Naive B cell (primary cell): ENCODE measurements at regions not wholly inside any gene's neighbourhood (a gene's known extent, or its start where the extent isn't known, plus 50 kb on each side); places are given as distances from the start of the nearest gene placed in this dataset.
"Not testable (repeated sequence)": the region's sequence is repeated elsewhere in the genome, so short reads cannot be mapped to it uniquely, and the experiment has no call there.

Experiments
- ATAC-seq, 2 donors: fragments of 150-1000 bp; cut with Tn5 transposase; 2 replicates each; pipeline ENCODE4 v1.10.0; 2021; ENCODE audit warnings: low read depth in 2 of 2, mild to moderate bottlenecking in 2 of 2, moderate library complexity in 2 of 2
- DNase-seq: peaks from one replicate; pipeline ENCODE4 v3.0.0; 2022
- H3K27ac Mint-ChIP-seq, 6 donors: one replicate each; pipeline ENCODE4 v1.8.0; 2020 to 2022; ENCODE audit warnings: mild to moderate bottlenecking in 6 of 6, mixed read lengths in 6 of 6, moderate library complexity in 5 of 6, inconsistent platforms in 2 of 6
- H3K27me3 Mint-ChIP-seq, 3 donors: one replicate each; pipeline ENCODE4 v1.8.0; 2021 to 2022; ENCODE audit warnings: mixed read lengths in 3 of 3, mild to moderate bottlenecking in 1 of 3
- H3K36me3 Mint-ChIP-seq, 2 donors: one replicate each; pipeline ENCODE4 v1.8.0; 2020 to 2022; ENCODE audit warnings: mixed read lengths in 2 of 2, inconsistent platforms in 1 of 2, mild to moderate bottlenecking in 1 of 2
- H3K4me1 Mint-ChIP-seq, 3 donors: one replicate each; pipeline ENCODE4 v1.8.0; 2020 to 2022; ENCODE audit warnings: mixed read lengths in 3 of 3, inconsistent platforms in 1 of 3, mild to moderate bottlenecking in 1 of 3, moderate library complexity in 1 of 3
- H3K4me3 Mint-ChIP-seq, 8 donors: one replicate each; pipeline ENCODE4 v1.8.0; 2020 to 2022; ENCODE audit warnings: mild to moderate bottlenecking in 8 of 8, mixed read lengths in 8 of 8, moderate library complexity in 8 of 8, inconsistent platforms in 2 of 8
- H3K9me3 Mint-ChIP-seq, 7 donors: one replicate each; pipeline ENCODE4 v1.8.0; 2020 to 2022; ENCODE audit warnings: mixed read lengths in 7 of 7, mild to moderate bottlenecking in 5 of 7, inconsistent platforms in 2 of 7, moderate library complexity in 1 of 7

DNA sequence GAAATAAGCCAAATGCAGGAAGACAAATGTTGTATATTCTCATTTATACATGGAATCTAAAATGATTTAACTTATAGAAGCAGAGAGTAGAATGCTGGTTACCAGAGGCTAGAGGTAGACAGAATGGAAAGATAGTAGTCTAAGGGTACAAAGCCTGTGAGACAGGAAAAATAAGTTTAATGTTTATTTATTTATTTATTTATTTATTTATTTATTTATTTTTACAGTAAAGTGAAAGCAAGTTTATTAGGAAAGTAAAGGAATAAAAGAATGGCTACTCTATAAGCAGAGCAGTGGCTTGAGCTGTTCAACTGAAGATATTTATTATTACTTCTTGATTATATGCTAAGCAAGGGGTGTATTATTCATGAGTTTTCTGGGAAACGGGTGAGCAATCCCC, 203.2 kb downstream of the LAS1L start:
- Mint-ChIP-seq H3K27ac (no peak overlapping the region), H3K4me1 (no peaks in the 10 kb centered on the region), H3K36me3 (peaks cover 0 to 8% of the 10 kb centered on the region in 2 donors), H3K4me3 (peak overlapping the region in 1 of 8 donors; percentile 47), H3K27me3 (no peaks in the 10 kb centered on the region), H3K9me3 (peaks cover 5 to 70% (median 34%) of the 10 kb centered on the region in 7 donors)
- DNase-seq (no peak), ATAC-seq (no peak)

DNA sequence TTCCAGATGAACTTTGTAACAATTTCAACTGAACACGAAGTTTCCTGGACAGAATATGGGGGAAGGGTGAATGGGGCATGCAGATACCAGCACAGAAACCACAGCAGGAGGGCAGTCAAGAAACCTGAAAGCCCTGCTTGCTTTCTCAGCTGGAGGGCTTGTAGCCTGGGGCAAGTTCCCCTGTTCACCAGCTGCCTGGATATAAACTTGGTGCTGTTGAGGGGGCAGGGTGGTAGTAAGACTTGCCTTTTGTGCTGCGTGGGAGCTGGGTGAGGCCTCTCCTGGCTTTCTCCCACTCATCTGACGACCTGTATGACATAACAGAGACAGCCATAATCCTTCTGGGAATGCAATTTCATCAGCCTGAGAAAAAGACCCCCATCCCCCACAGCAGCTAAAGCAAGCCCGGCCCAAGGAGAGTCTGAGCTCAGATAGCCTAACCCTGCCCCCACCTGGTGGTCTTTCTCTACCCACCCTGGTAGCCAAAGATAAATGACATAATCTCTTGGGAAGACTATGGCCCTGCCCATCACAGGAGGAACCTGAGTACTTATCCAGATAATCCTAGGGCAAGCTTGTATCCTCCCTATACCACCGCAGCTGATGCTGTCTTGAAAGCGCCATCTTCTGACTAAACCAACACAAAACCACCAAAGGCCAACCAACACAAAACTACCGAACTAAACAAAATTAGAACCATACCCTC, 234.3 kb downstream of the LAS1L start:
- H3K27ac Mint-ChIP-seq: peak overlapping the region in 1 of 6 donors; percentile 50
- peaks cover 0 to 6% of the 10 kb centered on the region in 2 donors for H3K36me3 Mint-ChIP-seq
- no peaks in the 10 kb centered on the region for H3K4me1 Mint-ChIP-seq
- H3K27me3 Mint-ChIP-seq: no peaks in the 10 kb centered on the region
- DNase-seq (no peak), ATAC-seq (no peak)
- H3K4me3 Mint-ChIP-seq: no peak overlapping the region
- peaks cover 8 to 71% (median 49%) of the 10 kb centered on the region in 7 donors for H3K9me3 Mint-ChIP-seq

DNA sequence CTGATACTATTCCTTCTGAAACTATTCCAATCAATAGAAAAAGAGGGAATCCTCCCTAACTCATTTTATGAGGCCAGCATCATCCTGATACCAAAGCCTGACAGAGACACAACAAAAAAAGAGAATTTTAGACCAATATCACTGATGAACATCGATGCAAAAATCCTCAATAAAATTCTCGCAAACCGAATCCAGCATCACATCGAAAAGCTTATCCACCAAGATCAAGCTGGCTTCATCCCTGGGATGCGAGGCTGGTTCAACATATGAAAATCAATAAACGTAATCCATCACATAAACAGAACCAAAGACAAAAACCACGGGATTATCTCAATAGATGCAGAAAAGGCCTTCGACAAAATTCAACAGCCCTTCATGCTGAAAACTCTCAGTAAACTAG, 251.7 kb downstream of the LAS1L start:
- not testable (repeated sequence) for H3K27me3 Mint-ChIP-seq, ATAC-seq, DNase-seq, H3K4me1 Mint-ChIP-seq, H3K27ac Mint-ChIP-seq, H3K36me3 Mint-ChIP-seq, H3K4me3 Mint-ChIP-seq
- peaks cover 0 to 54% (median 38%) of the 10 kb centered on the region in 7 donors for H3K9me3 Mint-ChIP-seq

DNA sequence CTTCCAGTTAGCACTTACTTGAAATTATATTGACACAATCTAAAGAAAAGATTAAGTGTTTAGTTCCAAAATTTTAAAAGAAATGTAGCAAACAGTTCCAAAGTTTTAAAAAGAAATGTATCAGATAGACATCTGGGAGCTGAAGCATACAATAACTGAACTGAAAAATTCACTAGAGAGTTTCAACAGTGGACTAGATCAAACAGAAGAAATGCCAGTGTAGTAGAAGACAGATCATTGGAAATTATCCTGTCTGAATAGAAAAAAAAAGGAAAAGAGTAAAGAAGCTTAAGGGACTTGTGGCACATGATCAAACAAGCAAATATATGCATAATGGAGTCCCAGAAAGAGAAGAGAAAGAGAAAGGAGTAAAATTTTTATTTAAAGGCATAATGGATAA, 261.4 kb downstream of the LAS1L start:
- Mint-ChIP-seq H3K27me3 (no peaks in the 10 kb centered on the region), H3K9me3 (peaks cover 6 to 65% (median 46%) of the 10 kb centered on the region in 7 donors), H3K4me3 (peak overlapping the region in 1 of 8 donors; percentile 15), H3K36me3 (peaks cover 4 to 22% of the 10 kb centered on the region in 2 donors), H3K4me1 (no peaks in the 10 kb centered on the region), H3K27ac (no peak overlapping the region)
- ATAC-seq: no peak
- DNase-seq: no peak

DNA sequence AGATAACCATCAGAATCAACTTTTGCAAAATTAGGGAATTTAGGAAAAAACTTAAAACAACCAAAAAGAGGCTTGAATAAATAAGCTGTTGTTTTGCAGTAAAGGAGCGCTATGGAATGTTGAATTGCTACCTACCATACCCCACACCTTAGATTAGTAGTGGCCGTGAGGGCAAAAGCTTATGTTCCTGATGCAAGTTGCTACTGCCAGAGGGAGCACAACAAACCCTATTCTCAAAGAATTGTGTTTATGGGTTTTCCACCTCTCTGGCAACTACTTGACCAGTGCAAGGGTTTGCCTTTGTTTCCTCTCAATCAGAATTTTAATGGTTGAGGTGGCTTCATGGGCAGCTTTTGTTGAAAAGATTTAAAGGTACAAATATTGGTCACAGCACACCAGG, 268.1 kb downstream of the LAS1L start:
- no peaks in the 10 kb centered on the region for H3K4me1 Mint-ChIP-seq
- DNase-seq (no peak), ATAC-seq (no peak)
- H3K27ac Mint-ChIP-seq: no peak overlapping the region
- no peak overlapping the region for H3K4me3 Mint-ChIP-seq
- peaks cover 0 to 56% (median 36%) of the 10 kb centered on the region in 7 donors for H3K9me3 Mint-ChIP-seq
- no peaks in the 10 kb centered on the region for H3K36me3 Mint-ChIP-seq
- H3K27me3 Mint-ChIP-seq: no peaks in the 10 kb centered on the region

DNA sequence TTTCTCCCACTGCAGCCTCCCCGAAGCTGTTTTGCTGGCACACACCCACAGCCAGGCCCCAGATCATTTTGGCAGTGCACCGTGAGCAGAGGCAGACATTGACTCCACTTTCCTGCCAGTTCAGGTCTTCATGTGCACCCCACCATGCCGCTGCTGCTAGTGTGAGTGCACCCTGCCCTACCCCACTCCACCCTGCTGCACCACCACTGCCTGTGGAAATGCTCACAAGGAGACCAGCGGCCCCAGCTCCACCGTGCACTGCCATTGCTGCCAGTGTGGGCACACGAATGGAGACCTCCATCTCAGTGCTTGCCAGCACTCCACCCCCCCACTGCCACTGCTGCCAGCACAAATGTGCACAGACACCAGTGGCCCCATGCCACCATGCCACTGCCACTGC, 277.6 kb upstream of the ZC4H2 start:
- Mint-ChIP-seq H3K4me3 (no peak overlapping the region), H3K9me3 (peaks cover 3 to 62% (median 41%) of the 10 kb centered on the region in 7 donors), H3K4me1 (no peaks in the 10 kb centered on the region)

DNA sequence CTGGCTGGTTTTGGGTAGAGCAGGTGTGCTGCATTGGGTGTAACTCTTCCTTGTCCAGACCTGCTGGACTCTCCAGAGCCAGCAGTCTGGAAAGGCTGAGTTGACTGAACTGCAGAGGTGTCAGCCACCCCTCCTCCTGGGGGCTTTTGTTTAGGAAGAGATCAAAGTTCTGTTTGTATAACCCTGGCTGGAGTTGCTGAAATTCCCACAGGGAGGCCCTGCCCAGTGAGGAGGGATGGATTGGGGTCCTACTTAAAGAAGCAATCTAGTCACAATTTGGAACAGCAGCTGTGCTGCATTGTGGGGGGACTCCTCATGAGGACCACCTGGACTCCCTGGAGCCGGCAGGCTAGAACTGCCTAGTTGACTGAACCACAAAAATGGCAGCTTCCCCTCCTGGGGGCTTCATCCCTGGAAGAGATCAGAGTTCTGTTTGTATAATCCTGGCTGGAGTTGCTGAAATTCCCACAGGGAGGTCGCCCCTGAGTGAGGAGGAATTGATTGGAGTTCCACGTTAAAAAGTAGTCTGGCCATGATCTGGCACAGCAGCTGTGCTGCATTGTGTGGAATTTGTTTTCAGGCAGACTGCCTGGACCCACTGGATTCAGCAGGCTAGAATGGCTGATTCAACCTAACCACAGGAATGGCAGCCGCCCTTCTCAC, 264.9 kb upstream of the ZC4H2 start:
- Mint-ChIP-seq H3K27ac (no peak overlapping the region), H3K4me3 (peak overlapping the region in 1 of 8 donors; percentile 23), H3K9me3 (peaks cover 17 to 64% (median 54%) of the 10 kb centered on the region in 7 donors), H3K36me3 (peaks cover 12 to 24% of the 10 kb centered on the region in 2 donors), H3K27me3 (no peaks in the 10 kb centered on the region), H3K4me1 (no peaks in the 10 kb centered on the region)
- no peak for DNase-seq
- no peak for ATAC-seq

More for the DNA sequence above, 277.6 kb upstream of the ZC4H2 start:
- Mint-ChIP-seq H3K27ac (no peak overlapping the region), H3K36me3 (no peaks in the 10 kb centered on the region), H3K27me3 (no peaks in the 10 kb centered on the region)
- ATAC-seq (no peak), DNase-seq (no peak)

DNA sequence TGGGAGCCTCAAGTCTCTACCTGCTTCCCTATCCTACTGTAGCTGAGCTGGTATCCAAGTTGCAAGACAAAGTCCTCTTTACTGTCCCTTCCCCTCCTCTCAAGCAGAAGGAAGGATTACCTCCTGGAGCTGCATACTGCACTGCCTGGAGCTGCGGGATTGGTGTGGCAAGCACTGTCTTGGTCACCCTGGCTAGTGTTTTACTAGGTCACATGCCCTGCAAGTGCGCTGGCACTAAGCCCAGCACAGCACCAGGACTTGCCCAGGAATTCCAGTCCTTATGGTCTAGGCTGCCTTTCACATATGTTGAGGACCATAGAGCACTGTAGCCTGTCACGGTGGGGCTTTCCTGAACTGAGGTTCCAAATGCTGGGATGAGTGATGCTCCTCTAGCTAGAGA, 227.3 kb upstream of the ZC4H2 start:
- Mint-ChIP-seq H3K4me3 (no peak overlapping the region), H3K9me3 (peaks cover 2 to 66% (median 23%) of the 10 kb centered on the region in 7 donors), H3K36me3 (peaks cover 0 to 8% of the 10 kb centered on the region in 2 donors), H3K4me1 (no peaks in the 10 kb centered on the region), H3K27ac (peak overlapping the region in 1 of 6 donors; percentile 54), H3K27me3 (no peaks in the 10 kb centered on the region)
- no peak for ATAC-seq
- DNase-seq: no peak

DNA sequence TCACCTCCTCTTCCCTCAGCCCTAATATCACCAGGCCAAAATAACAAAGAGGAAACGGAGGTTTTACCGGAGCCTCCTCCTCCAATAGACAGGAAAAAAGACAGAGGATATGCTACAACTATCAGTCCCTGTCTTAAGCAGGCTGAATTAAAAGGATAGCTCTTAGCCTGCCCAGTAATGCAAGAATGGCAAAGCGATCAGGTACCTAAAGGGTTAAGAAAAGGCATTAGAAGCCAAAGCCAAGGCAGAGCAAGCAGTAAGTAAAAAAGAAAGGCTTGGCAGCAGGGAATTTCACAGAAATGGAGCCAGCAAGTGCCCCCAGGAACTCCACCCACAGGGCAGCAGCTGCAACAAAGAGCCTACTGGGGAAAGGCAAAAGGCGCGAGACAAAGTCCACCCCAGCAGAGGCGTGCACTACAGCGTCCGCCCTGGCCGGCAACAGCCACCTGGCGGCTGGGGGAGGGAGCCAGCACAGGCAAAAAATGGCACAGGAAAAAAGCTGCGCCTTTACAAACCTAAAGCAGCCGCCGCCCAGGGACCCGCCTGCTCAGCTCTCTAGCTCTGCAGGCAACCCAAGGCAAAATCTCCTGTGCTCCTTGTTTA, 220.6 kb upstream of the ZC4H2 start:
- no peak overlapping the region for H3K27ac Mint-ChIP-seq
- peaks cover 8 to 57% (median 36%) of the 10 kb centered on the region in 7 donors for H3K9me3 Mint-ChIP-seq
- ATAC-seq (peak in 1 of 2 donors; percentile 28), DNase-seq (no peak)
- H3K4me1 Mint-ChIP-seq: peaks cover 0 to 2% (median 0%) of the 10 kb centered on the region in 3 donors
- no peaks in the 10 kb centered on the region for H3K27me3 Mint-ChIP-seq
- H3K36me3 Mint-ChIP-seq: peaks cover 0 to 27% of the 10 kb centered on the region in 2 donors
- H3K4me3 Mint-ChIP-seq: peak overlapping the region in 3 of 8 donors; percentile 8 to 61 (median 11)

DNA sequence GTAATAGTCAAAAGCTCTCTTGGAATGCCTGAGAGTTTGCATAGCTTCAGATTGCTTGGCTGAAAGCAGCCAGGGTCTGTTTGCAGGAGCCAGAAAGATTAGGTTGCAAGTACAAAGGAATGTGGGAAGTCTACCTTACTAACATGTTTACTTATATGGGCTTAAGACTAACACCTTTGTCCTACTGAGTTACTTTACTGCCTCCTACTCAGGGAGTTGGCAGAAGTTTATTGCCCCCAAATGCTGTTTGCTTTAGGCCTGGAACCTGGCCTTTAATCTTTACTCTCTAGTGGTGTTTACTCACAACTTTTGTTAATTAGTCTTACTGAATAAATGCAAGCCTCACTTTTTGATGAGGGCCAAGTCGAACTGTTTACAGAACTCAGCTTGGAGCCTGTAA, 219.4 kb upstream of the ZC4H2 start:
- peaks cover 6 to 49% (median 29%) of the 10 kb centered on the region in 7 donors for H3K9me3 Mint-ChIP-seq
- peaks cover 0 to 2% (median 0%) of the 10 kb centered on the region in 3 donors for H3K4me1 Mint-ChIP-seq
- no peak overlapping the region for H3K27ac Mint-ChIP-seq
- no peak for DNase-seq
- H3K4me3 Mint-ChIP-seq: no peak overlapping the region
- H3K27me3 Mint-ChIP-seq: no peaks in the 10 kb centered on the region
- ATAC-seq: no peak
- H3K36me3 Mint-ChIP-seq: peaks cover 0 to 19% of the 10 kb centered on the region in 2 donors

DNA sequence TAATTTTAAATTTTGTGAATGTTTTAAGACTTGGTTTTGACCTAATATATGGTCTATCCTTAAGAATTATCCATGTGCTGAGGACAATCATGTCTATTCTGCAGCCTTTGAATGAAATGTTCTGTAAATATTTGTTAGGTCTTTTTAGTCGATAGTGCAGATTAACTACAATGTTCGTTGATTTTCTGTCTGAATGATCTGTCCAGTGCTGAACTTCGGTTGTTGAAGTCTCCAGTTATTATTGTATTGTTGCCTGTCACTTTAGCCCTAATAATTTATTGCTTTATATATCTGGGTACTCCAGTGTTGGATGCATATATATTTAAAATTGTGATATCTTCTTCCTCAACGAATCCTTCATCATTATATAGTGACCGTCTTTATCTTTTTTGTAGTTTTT, 218.3 kb upstream of the ZC4H2 start:
- peaks cover 6 to 38% (median 23%) of the 10 kb centered on the region in 7 donors for H3K9me3 Mint-ChIP-seq
- peaks cover 0 to 19% of the 10 kb centered on the region in 2 donors for H3K36me3 Mint-ChIP-seq
- ATAC-seq: no peak
- peaks cover 0 to 2% (median 0%) of the 10 kb centered on the region in 3 donors for H3K4me1 Mint-ChIP-seq
- H3K4me3 Mint-ChIP-seq: no peak overlapping the region
- no peaks in the 10 kb centered on the region for H3K27me3 Mint-ChIP-seq
- no peak for DNase-seq
- no peak overlapping the region for H3K27ac Mint-ChIP-seq

DNA sequence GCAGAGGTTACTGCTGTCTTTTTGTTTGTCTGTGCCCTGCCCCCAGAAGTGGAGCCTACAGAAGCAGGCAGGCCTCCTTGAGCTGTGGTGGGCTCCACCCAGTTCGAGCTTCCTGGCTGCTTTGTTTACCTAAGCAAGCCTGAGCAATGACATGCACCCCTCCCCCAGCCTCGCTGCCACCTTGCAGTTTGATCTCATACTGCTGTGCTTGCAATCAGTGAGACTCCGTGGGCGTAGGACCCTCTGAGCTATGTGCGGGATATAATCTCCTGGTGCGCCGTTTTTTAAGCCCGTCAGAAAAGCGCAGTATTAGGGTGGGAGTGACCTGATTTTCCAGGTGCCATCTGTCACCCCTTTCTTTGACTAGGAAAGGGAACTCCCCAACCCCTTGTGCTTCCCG, 187.1 kb upstream of the ZC4H2 start:
- not testable (repeated sequence) for ATAC-seq, H3K27me3 Mint-ChIP-seq, H3K27ac Mint-ChIP-seq, DNase-seq, H3K4me1 Mint-ChIP-seq, H3K4me3 Mint-ChIP-seq
- peaks cover 7 to 90% (median 67%) of the 10 kb centered on the region in 7 donors for H3K9me3 Mint-ChIP-seq
- peaks cover 8 to 26% of the 10 kb centered on the region in 2 donors for H3K36me3 Mint-ChIP-seq

DNA sequence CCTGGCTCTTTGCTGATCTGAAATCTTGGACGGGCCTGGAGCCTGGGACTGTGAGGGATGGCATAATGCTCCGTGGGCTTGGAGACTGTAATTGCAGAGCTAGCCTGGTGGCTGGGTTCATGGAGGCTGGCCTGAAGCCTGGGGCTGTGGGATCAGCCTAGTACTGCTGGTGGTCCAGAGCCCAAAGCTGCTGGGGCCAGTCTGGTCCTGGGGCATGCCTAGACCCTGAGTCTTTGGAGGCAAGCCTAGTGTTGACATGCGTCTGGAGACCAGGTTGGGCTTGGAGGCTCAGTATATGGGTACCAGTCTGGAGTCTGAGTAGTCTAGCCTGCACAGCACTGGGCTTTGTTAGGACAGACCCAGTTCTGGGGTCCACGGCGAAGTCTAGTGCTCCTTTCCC, 172.0 kb upstream of the ZC4H2 start:
- Mint-ChIP-seq H3K4me3 (no peak overlapping the region), H3K9me3 (peaks cover 12 to 61% (median 50%) of the 10 kb centered on the region in 7 donors), H3K27me3 (no peaks in the 10 kb centered on the region), H3K27ac (no peak overlapping the region), H3K36me3 (peaks cover 28 to 50% of the 10 kb centered on the region in 2 donors), H3K4me1 (peaks cover 0 to 6% (median 0%) of the 10 kb centered on the region in 3 donors)
- DNase-seq: no peak
- ATAC-seq: no peak
